ENCODE measurements at regions not wholly inside any gene's neighbourhood (a gene's known extent, or its start where the extent isn't known, plus 50 kb on each side); places are given as distances from the start of the nearest gene placed in this dataset.
"Not testable (repeated sequence)": the region's sequence is repeated elsewhere in the genome, so short reads cannot be mapped to it uniquely, and the experiment has no call there.

DNA sequence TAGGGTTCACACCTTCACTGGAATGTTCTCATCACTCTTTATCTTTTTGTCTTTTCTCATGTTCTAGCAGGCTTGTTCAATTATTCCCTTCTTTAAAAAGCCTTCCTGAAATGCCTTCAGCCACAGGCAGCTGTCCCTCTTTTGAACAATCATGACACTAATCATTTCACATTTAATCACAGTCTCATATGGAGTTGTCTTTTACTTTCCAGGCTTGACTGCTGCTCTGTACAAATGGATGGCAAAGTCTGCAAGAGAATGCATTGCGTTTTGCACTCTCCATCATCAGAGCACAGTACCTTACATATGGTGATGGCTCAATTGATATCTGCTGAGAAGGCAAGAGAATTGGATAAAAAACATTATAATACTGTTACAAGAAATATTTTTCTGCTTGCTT is 529.8 kb downstream of the DIPK2A start:
- TF ChIP-seq, protein P1, sequence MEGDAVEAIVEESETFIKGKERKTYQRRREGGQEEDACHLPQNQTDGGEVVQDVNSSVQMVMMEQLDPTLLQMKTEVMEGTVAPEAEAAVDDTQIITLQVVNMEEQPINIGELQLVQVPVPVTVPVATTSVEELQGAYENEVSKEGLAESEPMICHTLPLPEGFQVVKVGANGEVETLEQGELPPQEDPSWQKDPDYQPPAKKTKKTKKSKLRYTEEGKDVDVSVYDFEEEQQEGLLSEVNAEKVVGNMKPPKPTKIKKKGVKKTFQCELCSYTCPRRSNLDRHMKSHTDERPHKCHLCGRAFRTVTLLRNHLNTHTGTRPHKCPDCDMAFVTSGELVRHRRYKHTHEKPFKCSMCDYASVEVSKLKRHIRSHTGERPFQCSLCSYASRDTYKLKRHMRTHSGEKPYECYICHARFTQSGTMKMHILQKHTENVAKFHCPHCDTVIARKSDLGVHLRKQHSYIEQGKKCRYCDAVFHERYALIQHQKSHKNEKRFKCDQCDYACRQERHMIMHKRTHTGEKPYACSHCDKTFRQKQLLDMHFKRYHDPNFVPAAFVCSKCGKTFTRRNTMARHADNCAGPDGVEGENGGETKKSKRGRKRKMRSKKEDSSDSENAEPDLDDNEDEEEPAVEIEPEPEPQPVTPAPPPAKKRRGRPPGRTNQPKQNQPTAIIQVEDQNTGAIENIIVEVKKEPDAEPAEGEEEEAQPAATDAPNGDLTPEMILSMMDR (IDR thresholded peaks at IDR 0.05; ENCODE audit: insufficient read depth, low read length), result no peak
- no peak for DNase-seq (ENCODE audit: low read depth)
- H3K4me3 ChIP-seq (ENCODE audit: low read depth, low read length), result no peak overlapping the region

DNA sequence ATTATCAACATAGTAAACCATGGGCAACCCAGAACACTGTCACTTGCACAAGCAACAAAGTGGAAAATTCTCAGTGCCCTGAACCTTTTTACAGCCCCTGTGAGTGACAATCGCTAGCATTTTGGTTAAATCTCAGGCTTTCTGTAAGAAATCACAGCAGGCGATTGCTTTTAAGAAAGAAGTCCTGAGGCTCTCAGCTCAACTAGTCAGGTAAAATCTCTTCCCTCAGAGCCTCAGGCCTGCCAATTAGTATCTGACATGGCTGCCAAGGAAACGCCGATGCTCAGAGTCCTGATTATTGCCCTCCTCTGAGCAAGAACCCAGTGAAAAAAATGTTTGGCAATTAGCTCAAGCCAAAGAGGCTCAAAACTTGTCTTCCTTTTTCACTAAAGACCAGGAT is 530.8 kb downstream of the DIPK2A start:
- H3K4me3 ChIP-seq (ENCODE audit: low read depth, low read length), result no peak overlapping the region
- TF ChIP-seq, protein P1 (IDR thresholded peaks at IDR 0.05; ENCODE audit: insufficient read depth, low read length), result no peak
- no peak for DNase-seq (ENCODE audit: low read depth)

DNA sequence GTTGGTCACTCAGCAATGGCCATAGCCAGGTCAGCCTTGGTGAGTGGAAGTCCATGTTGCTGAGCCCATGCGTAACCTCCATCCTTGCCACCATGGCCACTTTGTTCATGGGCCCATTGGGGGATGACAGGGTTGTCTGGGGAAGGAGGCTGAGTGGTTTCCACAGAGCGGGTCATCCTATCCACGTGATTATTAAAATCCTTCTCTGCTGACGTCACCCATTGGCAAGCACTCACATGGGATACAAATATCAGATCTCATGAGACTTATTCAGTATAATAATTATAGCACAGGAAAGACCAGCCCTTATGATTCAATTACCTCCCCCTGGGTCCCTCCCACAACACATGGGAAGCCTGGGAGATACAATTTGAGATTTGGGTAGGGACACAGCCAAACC is 534.8 kb downstream of the DIPK2A start:
- not testable (repeated sequence) for DNase-seq (ENCODE audit: low read depth); H3K4me3 ChIP-seq (ENCODE audit: low read depth, low read length)

DNA sequence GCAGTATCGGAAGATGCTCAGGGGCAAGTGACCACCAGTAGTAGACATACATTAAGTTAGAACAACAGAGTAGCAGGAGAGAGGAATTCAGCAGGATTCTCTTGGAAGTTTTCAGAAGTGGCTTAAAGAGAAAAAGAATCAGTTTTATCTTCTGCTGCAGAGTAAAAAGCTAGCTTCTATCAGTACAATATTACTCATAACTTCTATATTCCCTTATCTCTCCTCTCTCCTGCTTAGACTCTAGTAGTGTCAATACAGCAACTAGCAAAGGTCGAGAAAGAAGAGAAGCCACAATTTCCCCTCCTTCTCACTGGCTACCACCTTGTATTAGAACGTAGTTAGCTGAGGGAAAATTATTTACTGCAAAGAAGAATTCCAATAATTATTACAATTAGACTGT is 539.7 kb downstream of the DIPK2A start:
- H3K4me3 ChIP-seq (ENCODE audit: low read depth, low read length), result no peak overlapping the region
- no peak for DNase-seq (ENCODE audit: low read depth)
- TF ChIP-seq, protein P1 (IDR thresholded peaks at IDR 0.05; ENCODE audit: insufficient read depth, low read length), result no peak

DNA sequence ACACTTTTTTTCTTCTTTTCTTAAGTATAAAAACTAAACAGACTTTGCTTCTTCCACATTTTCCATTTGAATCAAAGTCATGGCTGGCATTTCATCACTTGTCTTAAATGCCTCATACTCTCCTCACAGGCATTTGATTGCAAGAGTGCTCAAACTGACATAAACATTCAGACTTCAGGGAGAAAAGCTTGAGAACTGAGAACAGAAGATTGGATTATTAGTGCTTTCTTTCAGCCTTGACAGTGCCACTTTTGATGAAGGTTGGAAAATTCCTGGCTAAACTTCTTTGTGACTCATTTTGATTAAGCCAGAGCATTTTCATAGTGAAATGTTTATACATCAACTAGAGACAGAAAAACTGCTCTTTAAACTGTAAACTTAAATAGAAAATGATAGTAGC is 544.4 kb downstream of the DIPK2A start:
- no peak for DNase-seq (ENCODE audit: low read depth)
- TF ChIP-seq, protein P1 (IDR thresholded peaks at IDR 0.05; ENCODE audit: insufficient read depth, low read length), result no peak
- H3K4me3 ChIP-seq (ENCODE audit: low read depth, low read length), result no peak overlapping the region

DNA sequence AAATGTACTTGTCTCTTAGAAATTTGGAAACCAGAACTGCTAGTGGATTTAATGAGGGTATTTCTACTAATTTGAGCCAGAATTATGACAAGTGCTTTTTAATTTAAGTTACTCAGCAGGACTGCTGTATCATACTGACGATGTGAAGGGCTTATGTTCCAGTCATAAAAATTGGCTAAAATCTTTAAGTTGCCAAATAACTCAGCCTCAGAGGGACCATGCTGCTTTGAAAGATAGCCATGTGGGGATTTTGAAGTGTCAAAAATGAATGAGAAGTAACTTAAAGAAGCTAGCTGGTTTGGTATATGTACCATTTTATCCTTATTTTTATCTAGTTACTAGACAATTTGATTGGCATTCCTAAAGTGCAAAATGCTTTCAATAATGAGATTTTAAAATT is 545.0 kb downstream of the DIPK2A start:
- TF ChIP-seq, protein P1 (IDR thresholded peaks at IDR 0.05; ENCODE audit: insufficient read depth, low read length), result no peak
- DNase-seq (ENCODE audit: low read depth), result no peak
- no peak overlapping the region for H3K4me3 ChIP-seq (ENCODE audit: low read depth, low read length)

DNA sequence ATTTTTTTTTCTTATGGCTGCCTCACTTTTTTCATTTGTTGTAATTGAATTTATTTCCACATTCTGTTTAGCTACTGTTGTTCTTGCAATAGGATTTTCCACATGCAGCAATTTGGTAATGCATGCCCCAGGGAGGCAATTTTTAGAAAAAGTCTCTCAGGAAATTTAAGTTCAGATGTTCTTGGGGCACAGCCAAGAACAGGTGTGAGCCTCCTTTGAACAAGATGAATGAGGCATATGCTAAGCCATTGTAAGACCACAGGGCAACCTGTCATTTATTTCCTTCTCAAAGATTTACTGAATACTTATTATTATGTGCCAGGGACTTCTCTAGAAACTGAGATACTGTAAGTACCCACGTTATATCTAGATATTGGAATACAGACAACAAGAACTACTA is 549.5 kb downstream of the DIPK2A start:
- TF ChIP-seq, protein P1 (IDR thresholded peaks at IDR 0.05; ENCODE audit: insufficient read depth, low read length), result no peak
- no peak overlapping the region for H3K4me3 ChIP-seq (ENCODE audit: low read depth, low read length)
- DNase-seq (ENCODE audit: low read depth), result no peak

Measured in fibroblast of the aortic adventitia (primary cell).